ENCODE measurements at regions not wholly inside any gene's neighbourhood (a gene's known extent, or its start where the extent isn't known, plus 50 kb on each side); places are given as distances from the start of the nearest gene placed in this dataset.

- Mint-ChIP-seq H3K27ac (no peak overlapping the region), H3K36me3 (peaks cover 6% of the 10 kb centered on the region), H3K4me1 (no peaks in the 10 kb centered on the region), H3K27me3 (ENCODE audit: low read depth) (no peaks in the 10 kb centered on the region), H3K4me3 (no peak overlapping the region), H3K9me3 (peaks cover 20% of the 10 kb centered on the region)
- TF ChIP-seq NFE2L1 (CRISPR knock-in tag; IDR thresholded peaks at IDR 0.05) (no peak), ZNF671 (CRISPR knock-in tag; IDR thresholded peaks at IDR 0.05) (no peak), EMX1 (CRISPR knock-in tag; IDR thresholded peaks at IDR 0.05) (no peak), ZNF219 (CRISPR knock-in tag; IDR thresholded peaks at IDR 0.05; ENCODE audit: borderline replicate concordance) (no peak), ATF1 (CRISPR knock-in tag; IDR thresholded peaks at IDR 0.05) (no peak), SMAD4 (CRISPR knock-in tag; IDR thresholded peaks at IDR 0.05) (no peak), CDX4 (CRISPR knock-in tag; IDR thresholded peaks at IDR 0.05; ENCODE audit: borderline replicate concordance) (no peak), E2F5 (CRISPR knock-in tag; IDR thresholded peaks at IDR 0.05) (no peak), ZNF317 (CRISPR knock-in tag; IDR thresholded peaks at IDR 0.05; ENCODE audit: borderline replicate concordance, low read depth) (no peak)
- TF ChIP-seq, protein P1, sequence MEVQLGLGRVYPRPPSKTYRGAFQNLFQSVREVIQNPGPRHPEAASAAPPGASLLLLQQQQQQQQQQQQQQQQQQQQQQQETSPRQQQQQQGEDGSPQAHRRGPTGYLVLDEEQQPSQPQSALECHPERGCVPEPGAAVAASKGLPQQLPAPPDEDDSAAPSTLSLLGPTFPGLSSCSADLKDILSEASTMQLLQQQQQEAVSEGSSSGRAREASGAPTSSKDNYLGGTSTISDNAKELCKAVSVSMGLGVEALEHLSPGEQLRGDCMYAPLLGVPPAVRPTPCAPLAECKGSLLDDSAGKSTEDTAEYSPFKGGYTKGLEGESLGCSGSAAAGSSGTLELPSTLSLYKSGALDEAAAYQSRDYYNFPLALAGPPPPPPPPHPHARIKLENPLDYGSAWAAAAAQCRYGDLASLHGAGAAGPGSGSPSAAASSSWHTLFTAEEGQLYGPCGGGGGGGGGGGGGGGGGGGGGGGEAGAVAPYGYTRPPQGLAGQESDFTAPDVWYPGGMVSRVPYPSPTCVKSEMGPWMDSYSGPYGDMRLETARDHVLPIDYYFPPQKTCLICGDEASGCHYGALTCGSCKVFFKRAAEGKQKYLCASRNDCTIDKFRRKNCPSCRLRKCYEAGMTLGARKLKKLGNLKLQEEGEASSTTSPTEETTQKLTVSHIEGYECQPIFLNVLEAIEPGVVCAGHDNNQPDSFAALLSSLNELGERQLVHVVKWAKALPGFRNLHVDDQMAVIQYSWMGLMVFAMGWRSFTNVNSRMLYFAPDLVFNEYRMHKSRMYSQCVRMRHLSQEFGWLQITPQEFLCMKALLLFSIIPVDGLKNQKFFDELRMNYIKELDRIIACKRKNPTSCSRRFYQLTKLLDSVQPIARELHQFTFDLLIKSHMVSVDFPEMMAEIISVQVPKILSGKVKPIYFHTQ (CRISPR knock-in tag; IDR thresholded peaks at IDR 0.05): no peak
- TF ChIP-seq, protein P2, sequence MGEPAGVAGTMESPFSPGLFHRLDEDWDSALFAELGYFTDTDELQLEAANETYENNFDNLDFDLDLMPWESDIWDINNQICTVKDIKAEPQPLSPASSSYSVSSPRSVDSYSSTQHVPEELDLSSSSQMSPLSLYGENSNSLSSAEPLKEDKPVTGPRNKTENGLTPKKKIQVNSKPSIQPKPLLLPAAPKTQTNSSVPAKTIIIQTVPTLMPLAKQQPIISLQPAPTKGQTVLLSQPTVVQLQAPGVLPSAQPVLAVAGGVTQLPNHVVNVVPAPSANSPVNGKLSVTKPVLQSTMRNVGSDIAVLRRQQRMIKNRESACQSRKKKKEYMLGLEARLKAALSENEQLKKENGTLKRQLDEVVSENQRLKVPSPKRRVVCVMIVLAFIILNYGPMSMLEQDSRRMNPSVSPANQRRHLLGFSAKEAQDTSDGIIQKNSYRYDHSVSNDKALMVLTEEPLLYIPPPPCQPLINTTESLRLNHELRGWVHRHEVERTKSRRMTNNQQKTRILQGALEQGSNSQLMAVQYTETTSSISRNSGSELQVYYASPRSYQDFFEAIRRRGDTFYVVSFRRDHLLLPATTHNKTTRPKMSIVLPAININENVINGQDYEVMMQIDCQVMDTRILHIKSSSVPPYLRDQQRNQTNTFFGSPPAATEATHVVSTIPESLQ (CRISPR knock-in tag; IDR thresholded peaks at IDR 0.05): no peak
- ChIA-PET POLR2A (no interaction called here), CTCF (no interaction called here)
- no peak for ATAC-seq
- DNase-seq (ENCODE audit: low spot score): no peak
Measured at GRCh38 chrX:457292-457679, 70.6 kb upstream of the PPP2R3B start.

GRCh38 chrX:458631-459061, 71.9 kb upstream of the PPP2R3B start:
- ChIA-PET CTCF (no interaction called here), POLR2A (no interaction called here)
- no peak for DNase-seq (ENCODE audit: low spot score)
- peaks cover 6% of the 10 kb centered on the region for H3K36me3 Mint-ChIP-seq
- no peaks in the 10 kb centered on the region for H3K4me1 Mint-ChIP-seq
- peaks cover 24% of the 10 kb centered on the region for H3K9me3 Mint-ChIP-seq
- no peaks in the 10 kb centered on the region for H3K27me3 Mint-ChIP-seq (ENCODE audit: low read depth)
- H3K27ac Mint-ChIP-seq: no peak overlapping the region
- no peak overlapping the region for H3K4me3 Mint-ChIP-seq
- no peak for ATAC-seq
- TF ChIP-seq CBFB (CRISPR knock-in tag; IDR thresholded peaks at IDR 0.05; ENCODE audit: low read depth): no peak
- no peak for TF ChIP-seq TCF7 (CRISPR knock-in tag; IDR thresholded peaks at IDR 0.05; ENCODE audit: low read depth)
- TF ChIP-seq OVOL2 (CRISPR knock-in tag; IDR thresholded peaks at IDR 0.05; ENCODE audit: borderline replicate concordance): no peak

DNA sequence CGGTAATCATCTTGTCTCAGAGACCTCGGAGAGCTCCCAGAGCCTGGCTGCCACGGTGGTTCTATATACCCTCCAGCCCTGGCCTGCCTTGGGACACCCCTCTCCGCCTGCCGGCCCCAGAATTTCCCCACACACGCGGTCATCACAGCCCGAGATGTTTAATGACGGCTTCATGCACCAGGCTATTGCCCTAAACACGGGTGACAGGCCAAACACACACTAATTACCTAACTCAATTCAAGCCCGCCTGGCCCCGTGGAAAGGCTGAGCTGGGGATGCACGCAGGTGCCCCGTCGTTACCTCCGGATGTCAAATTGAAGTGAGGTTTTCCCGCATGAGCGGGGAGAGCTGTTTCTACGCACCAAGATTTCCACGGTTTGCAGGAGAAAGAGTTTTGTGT, 72.9 kb upstream of the PPP2R3B start:
- H3K9me3 Mint-ChIP-seq: peaks cover 24% of the 10 kb centered on the region
- no peaks in the 10 kb centered on the region for H3K4me1 Mint-ChIP-seq
- no peak overlapping the region for H3K4me3 Mint-ChIP-seq
- POLR2A ChIA-PET: no interaction called here
- CTCF ChIA-PET: no interaction called here
- DNase-seq (ENCODE audit: low spot score) (no peak), ATAC-seq (no peak)
- no peak overlapping the region for H3K27ac Mint-ChIP-seq
- H3K27me3 Mint-ChIP-seq (ENCODE audit: low read depth): no peaks in the 10 kb centered on the region
- H3K36me3 Mint-ChIP-seq: peaks cover 6% of the 10 kb centered on the region
- TF ChIP-seq MAX (CRISPR knock-in tag; IDR thresholded peaks at IDR 0.05): no peak
- no peak for TF ChIP-seq NR1H2 (CRISPR knock-in tag; IDR thresholded peaks at IDR 0.05)
- no peak for TF ChIP-seq ETV6 (CRISPR knock-in tag; IDR thresholded peaks at IDR 0.05)
- TF ChIP-seq ZNF281 (CRISPR knock-in tag; IDR thresholded peaks at IDR 0.05): no peak
- no peak for TF ChIP-seq ZNF512 (CRISPR knock-in tag; IDR thresholded peaks at IDR 0.05; ENCODE audit: borderline replicate concordance)
- no peak for TF ChIP-seq TCF7 (CRISPR knock-in tag; IDR thresholded peaks at IDR 0.05; ENCODE audit: low read depth)
- TF ChIP-seq OVOL2 (CRISPR knock-in tag; IDR thresholded peaks at IDR 0.05; ENCODE audit: borderline replicate concordance): no peak
- TF ChIP-seq ZNF671 (CRISPR knock-in tag; IDR thresholded peaks at IDR 0.05): no peak
- no peak for TF ChIP-seq TEAD4 (CRISPR knock-in tag; IDR thresholded peaks at IDR 0.05)

Measured in WTC11 (cell line).